Ecto neural progenitor cell (in vitro differentiated cells): ENCODE measurements at regions not wholly inside any gene's neighbourhood (a gene's known extent, or its start where the extent isn't known, plus 50 kb on each side); places are given as distances from the start of the nearest gene placed in this dataset.
"Not testable (repeated sequence)": the region's sequence is repeated elsewhere in the genome, so short reads cannot be mapped to it uniquely, and the experiment has no call there.

Experiments used
- DNase-seq: peaks from one replicate; pipeline ENCODE4 v3.0.0-alpha.2; 2018; ENCODE audit warnings: low spot score

DNA sequence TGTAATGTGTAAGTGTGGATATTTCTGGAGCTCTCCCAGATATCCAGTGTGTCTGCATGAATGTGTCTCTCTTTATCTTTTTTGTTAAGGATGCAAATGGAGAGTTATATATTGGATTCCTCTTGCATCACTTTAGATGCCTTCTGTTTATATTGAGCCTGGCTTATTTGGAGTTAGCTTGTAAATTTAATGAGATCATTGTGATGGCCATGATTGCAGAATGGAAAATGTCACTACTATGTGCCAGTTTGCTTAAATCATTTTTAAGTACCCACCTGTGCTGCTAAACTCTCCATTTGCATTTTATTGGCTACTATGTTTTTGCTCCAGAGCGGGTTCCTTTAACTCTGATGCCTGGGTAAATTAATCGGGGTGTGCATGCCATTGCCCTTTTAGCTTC, 334.8 kb downstream of the UTRN start:
- no peak for DNase-seq

DNA sequence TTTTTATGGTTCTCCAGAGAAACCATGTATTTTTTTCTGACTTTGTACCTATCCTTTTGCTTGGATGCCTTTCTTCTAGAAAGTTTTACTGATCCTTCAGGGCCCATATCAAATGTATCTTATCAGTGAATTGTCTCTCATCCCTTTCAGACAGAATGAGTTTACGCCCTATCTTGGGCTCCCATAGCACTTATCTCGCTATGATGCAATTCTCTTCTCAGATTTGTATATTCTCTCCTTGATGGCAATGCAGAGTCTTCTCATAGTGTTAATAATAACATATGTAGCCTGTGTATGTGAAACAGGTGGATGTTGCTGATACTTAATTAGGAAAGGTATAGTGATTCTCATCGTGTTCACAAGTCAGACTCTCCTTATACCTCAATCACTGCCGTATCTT, 336.2 kb downstream of the UTRN start:
- DNase-seq = no peak

DNA sequence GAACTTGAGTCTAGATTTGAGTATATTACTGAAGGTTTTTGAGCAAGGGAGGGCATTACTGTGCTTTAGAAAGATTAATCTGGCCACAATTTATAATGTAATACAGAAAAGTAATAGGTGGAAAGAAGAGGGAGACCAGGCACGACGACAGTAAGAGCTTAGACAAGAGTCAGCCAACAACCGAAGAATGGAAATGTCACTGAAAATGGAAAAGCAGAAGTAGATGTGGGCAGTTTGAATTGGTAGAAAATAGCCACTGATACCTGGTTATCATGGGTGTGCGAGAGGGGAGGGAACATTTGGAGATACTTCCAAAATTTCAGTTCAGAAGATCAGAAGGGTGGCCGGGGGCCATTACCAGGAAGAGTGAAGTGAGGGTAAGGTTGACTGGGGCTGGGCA, 339.1 kb downstream of the UTRN start:
- DNase-seq = no peak

DNA sequence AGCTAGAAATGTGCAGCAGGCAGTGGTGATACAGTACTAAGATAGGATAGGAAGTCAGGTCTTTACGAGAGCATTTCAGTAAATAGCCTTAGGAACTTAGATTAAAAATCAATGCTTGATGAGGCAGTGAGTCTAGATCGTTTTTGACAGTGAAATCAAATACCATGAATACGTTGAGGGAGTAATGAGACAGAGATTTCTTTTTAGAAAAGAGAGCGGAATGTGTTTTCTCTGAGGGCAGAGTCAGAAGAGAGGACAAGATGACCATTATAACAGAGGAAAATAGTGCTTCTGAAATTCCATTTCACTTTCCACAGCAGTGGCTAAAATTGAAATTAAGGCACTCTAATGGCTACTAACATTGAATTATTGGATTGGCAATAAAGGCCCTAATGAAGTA, 339.6 kb downstream of the UTRN start:
- no peak for DNase-seq

DNA sequence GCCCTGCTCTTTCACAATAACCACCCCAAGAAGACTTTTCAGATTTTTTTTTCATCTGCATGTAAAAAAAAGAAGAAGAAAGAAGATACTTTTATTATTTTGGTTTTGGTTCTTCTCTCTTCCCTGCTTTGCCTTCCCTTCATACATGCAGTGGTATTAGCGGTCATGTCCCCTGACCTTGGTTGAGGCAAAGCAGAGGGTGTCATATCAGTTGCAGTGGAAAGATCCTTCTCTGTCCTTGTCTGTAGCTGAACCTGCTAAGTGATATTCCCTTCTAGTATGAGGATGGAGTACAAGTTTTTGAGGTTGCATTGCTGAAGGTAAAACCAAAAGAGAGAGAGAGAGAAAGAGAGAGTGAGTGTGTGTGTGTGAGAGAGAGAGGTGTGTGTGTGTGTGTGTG, 345.7 kb downstream of the UTRN start:
- no peak for DNase-seq

DNA sequence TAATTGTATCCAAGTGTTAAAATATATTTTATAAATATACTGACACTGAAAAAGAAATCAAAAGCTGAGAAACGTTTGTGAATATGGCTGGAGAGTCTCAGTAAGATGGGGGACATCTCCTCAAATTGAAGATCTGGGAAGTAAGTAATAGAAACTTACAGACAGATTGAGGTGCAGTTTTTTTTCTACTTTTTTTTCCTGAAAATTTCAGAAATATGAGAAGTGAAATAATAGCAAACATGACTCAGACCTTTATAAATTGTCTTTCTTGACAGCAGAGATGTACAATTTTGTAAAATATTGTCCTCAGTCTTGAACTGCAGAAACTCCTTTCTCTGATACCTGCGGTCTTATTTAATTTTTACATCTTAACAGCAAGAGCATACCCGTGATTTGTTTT, 347.1 kb downstream of the UTRN start:
- DNase-seq = no peak

DNA sequence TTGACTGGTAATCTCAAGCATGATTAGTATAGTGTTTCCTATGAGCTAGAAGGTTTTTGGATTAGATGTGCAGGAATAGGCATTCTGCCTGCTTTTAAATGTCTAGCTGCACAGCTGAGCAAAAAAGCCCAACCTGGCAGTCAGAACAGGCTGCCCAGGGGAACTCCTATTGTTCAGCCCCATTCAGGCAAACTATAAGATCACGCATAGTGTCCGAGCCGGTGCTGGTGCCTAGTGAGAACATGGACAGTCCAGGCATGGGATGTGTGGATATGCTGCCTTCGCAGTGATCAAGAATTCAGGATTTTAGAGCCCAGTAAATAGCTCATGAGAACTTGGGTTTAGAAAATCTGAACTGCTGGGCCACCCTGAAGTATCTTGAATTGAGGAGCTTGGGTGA, 348.8 kb downstream of the UTRN start:
- DNase-seq = no peak

DNA sequence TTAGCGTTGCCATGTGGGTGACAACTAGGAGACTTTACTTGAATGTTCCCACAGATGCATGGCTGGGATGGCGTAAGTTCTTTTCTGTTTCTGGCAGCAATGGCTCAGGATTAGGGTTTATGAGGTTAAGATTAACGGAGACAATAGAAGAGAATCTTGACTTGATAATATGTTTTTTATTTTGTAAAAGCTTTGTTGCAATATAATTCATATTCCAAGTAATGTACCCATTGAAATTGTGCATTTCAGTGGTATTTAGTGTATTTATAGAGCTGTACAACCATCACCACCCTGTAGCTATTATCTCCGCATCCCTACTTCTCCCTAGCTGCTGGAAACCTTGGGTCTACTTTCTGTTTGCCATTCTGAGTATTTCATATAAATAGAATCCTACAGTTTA, 349.2 kb downstream of the UTRN start:
- DNase-seq = no peak

DNA sequence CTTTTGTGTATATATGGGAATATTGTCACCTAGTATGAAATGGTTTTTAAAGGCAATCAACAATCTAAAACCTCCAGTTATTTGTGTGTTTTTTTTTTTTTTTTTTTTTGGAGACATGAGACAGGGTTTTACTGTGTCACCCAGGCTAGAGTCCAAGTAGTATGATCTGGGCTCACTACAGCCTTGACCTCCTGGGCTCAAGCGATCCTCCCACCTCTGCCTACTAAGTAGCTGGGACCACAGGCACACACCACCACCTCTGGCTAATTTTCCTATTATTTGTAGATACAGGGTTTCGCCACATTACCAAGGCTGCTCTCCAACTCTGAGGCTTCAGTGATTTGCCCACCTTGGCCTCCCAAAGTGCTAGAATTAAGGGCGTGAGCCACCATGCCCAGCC, 349.9 kb downstream of the UTRN start:
- DNase-seq = no peak

DNA sequence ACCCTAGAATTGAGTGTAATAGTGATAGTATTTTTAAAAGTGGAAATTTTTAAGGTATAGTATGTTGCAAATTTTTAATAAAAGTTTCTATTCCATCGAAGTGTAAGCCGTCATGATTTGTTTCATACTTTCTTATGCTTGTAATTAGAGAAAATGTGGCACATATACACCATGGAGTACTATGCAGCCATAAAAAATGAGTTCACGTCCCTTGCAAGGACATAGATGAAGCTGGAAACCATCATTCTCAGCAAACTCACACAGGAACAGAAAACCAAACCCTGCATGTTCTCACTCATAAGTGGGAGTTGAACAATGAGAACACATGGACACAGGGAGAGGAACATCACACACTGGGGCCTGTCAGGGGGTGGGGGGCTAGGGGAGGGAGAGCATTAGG, 350.9 kb downstream of the UTRN start:
- DNase-seq = not testable (repeated sequence)

DNA sequence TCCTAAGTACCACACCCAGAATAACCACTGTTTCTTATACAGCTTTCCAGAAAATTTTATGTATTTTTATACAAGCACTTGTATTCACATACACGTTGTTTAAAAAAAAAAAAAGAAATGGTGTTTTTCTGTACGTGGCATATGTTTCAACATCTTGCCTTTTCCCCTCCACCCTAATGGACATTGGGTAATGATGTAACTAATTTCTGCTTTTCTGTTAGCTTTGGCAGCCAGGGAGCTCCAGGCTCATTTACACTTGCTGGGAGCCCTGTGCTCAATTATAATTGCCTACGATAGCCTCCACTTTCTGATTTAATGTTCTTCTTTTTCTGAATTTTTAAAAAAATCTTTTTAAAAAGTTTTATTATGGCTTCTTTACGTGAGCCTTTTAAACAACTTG, 352.4 kb downstream of the UTRN start:
- no peak for DNase-seq

DNA sequence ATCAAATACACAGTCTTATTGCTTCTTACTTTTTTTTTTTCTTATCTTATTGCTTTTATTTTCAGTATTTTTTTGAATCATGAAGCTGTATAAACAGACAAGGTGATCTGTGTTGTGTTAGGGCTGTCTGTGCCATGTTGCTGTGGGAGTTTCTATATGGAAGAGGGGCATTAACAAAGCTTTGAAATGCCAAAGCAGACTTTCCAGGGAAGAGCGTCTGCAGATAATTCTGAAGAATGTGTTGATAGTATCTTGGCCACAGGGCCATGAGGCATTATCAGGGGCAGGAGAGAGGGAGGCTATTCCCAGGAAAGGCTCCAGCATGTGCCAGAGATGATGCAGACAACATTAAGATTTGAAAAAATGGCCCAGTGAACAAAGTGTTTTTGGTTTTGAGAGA, 354.5 kb downstream of the UTRN start:
- DNase-seq = no peak

DNA sequence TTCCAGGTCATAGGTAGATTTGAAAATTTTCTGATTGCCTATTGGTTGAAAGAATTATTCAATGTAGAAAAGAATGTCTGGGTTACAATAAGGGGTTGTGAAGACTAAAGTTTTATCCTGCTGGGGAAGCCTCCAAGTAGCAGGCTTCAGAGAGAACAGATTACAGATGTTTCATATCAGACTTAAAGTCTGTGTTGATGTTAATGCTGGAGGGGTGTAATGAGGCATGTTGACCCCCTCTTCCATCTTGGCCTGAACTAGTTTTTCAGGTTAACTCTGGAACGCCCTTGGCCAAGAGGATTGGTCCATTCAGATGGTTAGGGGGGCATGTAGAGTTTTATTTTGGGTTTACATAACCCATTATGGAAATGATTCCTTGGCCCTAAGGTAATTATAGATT, 356.2 kb downstream of the UTRN start:
- no peak for DNase-seq

DNA sequence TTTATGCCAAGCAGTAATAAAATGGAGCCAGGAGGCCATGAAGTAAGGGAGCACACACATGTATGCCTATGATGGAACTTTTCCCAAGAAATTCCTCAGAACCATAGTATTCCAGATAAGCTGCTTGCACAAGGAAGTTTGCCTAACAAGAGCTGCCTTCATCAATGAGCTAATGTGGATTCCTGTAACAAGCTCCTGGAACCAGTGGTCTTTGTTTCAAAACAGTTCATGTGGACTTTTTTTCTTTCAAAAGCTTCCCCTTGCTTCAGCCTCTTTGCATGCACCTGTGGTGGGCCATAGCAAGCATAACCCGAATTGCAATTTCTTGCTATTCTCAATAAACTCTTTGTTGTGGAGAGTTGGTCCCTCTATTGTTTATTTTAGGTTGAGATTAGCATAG, 359.6 kb downstream of the UTRN start:
- DNase-seq = no peak

DNA sequence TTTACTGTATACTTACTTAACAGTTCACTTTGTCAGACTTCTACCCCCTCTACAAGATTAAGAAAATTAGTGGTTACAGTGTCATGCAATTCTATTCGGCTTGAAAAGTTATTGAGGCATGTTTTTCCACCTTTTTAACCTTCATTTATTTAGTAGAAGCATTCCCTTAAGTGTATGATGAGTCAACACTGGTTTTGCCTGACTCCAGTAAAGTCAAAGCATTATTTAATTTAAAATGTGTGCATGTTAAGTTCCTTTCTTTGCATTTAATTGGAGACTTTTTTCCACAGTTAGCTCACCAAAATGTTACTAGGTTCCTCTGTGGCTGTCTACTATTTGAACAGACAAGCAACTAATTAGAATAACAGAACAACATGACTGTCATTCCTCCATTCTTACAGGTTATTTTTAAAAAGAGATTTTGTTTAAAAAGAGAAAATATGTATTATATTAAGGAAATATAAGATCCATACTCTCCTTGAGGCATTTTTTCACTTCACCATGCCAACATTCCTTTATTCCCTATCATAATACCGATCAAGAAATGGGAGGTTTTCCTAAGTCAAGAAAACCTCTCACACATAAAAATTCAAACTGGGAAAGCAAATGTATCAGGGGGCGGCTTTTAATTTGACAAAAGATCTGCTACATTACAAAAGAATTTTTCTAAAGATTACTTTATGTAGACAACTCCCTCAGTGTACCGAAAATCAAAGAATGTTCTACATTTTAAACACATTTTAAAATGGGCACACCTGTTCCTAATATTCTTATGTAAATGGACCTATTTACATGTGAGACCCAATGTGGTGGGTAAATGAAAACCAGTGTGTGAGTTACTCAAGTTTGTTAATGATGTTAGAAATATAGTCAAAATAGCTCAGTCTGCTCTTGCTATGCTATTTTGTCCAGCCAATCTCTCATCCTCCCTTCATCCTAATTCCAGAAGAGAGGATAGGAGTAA, 361.2 kb downstream of the UTRN start:
- no peak for DNase-seq

DNA sequence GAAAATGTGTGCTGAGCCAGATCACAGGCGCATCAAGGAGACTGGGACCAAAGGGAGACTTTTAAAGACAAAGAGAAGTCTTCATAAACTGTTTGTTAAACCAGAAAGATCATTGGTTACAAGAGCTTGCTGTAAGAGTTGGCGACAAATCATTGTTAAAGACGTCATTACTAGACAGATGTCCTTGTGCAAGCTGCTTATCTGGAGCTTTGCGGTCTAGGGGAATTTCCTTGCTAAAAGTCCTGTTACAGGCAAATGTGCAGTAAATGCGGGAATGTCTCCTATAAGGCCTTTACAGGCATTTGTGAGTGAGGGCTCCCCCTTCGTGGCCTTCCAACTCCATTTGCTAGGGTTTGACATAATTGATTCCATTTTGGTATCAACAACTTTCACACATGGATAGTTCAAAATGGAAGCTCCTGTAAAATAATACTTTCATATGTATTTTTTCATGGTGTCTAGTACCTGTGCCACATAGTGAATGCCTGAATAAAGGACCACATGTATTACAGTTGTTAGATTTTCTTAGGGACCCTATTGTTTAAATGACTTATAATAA, 362.4 kb downstream of the UTRN start:
- no peak for DNase-seq

DNA sequence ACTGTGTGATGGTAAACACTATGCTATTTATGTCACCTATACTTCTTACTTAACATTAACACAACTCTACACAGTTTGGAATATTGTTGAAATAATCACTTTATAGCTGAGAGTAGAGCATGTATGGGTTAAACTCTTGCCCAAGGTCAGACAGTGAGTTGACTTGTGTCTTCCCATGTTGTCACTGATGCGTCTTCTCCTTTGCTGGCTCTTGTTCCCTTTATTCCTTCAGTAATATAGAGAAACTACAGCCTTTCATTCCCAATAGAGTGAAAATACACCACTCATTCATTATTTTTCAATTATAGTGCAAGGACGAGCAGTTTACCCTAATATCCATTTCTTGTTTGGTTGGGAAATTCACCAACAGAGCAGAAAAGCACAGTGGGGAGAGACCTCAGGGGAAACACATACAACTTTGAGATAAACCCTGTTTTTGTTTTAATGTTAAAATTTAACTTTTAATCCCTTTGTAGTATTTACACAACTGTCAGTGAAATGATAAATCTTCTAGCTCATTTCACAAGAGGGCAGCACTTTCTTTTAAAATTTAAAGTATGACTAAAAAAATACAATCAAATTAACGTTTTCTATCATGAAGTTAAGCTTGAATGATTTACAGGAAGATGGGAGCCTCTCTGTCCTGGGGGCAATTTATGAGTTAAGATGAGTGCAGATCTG, 363.0 kb downstream of the UTRN start:
- DNase-seq = no peak

DNA sequence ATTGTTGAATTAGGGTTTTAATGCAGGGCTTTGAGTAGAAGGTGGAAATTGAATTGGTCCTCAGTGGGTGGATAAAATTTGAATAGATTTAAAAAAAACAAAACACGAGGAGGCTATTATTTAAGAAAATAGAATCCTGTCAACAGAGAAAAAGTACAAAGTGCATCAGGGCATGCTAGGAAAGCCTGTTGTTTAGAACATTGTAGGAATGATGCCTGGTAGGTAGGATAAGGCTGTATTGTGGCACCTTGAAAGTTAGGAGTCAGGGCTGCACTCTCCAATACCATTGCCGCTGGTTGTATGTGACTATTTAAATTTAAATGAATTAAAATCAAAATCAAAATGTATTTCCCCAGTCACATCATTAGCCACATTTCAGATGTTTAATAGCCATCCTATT, 363.9 kb downstream of the UTRN start:
- no peak for DNase-seq

DNA sequence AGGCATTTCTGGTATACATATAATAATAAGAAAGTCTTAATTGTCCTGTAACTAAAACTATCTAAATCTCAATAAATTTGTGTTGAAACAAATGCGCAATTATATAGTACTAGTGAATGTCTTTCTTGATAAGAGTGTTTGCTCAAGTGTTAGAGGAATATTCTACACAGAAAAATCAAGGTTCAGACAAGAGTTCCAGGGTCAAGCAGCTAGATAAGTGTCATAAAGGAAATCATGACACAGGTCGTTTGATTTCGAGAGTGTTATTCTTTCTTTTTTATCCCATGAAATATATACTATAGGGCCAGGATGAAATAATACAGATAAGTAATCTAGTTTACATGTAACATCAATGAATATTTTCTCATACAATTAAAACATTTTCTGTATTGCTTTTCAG, 366.1 kb downstream of the UTRN start:
- no peak for DNase-seq

DNA sequence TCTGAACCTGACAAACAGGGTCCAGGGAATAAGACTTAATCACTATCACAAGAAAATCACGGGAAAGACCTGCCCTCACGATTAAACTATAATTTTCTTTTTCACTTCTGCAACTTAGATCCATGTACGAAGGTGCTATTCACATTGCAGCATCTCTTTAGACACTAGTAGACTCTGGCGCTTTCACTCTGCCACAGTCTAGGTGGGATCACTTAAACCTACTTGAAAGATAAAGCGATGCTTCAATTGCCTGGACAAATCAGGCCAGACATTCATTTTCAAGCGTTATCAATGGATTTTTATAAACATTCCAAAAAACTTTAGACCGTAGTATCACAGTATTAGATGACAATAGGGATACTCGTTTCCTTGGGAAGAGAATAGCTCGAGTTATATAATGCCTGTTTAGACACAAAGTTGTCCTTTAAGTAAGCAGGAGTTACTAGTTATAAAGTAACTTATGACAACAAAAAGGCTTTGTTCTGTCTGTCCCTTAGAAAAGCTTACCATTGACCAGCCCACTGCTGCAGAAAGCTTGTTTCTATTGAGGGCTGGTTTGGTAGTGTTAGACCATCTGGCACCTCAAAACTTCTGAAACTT, 367.3 kb downstream of the UTRN start:
- DNase-seq = no peak

DNA sequence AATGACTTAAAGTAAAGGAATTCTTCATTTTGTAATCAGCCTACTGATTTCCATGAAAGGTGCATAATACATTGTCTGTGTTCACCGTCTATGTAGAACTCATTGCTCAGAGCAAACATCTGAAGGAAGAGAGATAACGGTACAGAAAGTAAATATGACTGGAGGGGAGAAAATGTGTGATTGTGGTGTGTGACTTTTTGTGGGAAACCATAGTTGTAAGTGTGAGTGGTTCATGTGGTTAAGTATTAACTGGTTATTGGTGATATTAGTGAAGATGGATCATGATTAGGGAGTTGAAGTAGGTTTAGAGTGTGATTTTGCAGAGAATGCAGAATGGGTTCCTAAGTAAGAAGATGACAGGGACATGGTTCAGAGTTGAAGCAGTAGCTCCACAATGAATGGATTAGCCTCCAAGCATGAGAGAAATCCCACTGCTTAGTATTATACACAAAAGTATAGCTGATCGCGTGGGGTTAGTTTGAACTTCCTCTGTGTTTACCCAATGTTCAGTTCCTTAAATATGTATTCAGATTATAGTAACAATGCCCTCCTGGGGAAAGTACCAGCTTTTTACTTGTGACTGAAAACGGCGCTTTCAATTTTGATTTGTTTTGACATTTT, 368.9 kb downstream of the UTRN start:
- no peak for DNase-seq

DNA sequence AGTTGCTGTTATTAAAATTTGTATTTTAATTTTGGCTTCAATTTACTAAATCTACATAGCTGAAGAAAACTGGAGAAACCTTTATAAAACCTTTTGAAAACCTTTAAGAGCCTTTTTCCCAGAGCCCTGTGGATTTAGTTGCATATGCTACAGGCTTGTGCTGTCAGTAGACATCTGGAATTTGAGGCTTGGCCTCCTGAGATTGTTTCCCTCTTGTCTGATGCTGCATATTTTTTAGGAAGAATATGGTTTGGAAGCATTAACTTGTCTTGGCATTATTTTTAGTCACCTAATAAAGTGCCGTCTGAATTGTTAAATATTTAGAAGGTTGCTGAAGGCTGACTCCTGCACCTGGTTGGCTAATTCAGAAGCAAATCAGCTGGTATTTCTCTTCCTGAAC, 369.4 kb downstream of the UTRN start:
- no peak for DNase-seq
